SKM-1 treated with dmso at 0.1 percent for 144 hours (cell line): ENCODE measurements at regions not wholly inside any gene's neighbourhood (a gene's known extent, or its start where the extent isn't known, plus 50 kb on each side); places are given as distances from the start of the nearest gene placed in this dataset.
"Not testable (repeated sequence)": the region's sequence is repeated elsewhere in the genome, so short reads cannot be mapped to it uniquely, and the experiment has no call there.

Source experiments
- DNase-seq: peaks from one replicate; lab custom pipeline; 2025; ENCODE audit not compliant: unreplicated experiment; lab: John Stamatoyannopoulos, UW

- DNase-seq = no peak
These were observed 655.2 kb downstream of the FAM133A start for GRCh38 chrX:94329182-94329581.

GRCh38 chrX:94341730-94342129, 667.7 kb downstream of the FAM133A start:
- not testable (repeated sequence) for DNase-seq

GRCh38 chrX:94361241-94361640, 687.2 kb downstream of the FAM133A start:
- no peak for DNase-seq

GRCh38 chrX:94365736-94366135, 691.7 kb downstream of the FAM133A start:
- DNase-seq = no peak

- no peak for DNase-seq
These were observed 692.6 kb downstream of the FAM133A start for GRCh38 chrX:94366616-94367015.

- no peak for DNase-seq
These were observed 715.0 kb downstream of the FAM133A start for GRCh38 chrX:94389044-94389443.

- no peak for DNase-seq
These were observed 726.5 kb downstream of the FAM133A start for GRCh38 chrX:94400488-94400887.

- DNase-seq = no peak
These were observed 727.4 kb downstream of the FAM133A start for GRCh38 chrX:94401426-94401825.

GRCh38 chrX:94414746-94415145, 740.7 kb downstream of the FAM133A start:
- no peak for DNase-seq

GRCh38 chrX:94418065-94418464, 744.1 kb downstream of the FAM133A start:
- no peak for DNase-seq

- DNase-seq = no peak
These were observed 750.5 kb downstream of the FAM133A start for GRCh38 chrX:94424456-94424855.

GRCh38 chrX:94430091-94430490, 756.1 kb downstream of the FAM133A start:
- DNase-seq = no peak

GRCh38 chrX:94435799-94436198, 761.8 kb downstream of the FAM133A start:
- no peak for DNase-seq

- DNase-seq = no peak
These were observed 780.2 kb downstream of the FAM133A start for GRCh38 chrX:94454159-94454558.

- DNase-seq = no peak
These were observed 780.6 kb downstream of the FAM133A start for GRCh38 chrX:94454606-94455005.

- no peak for DNase-seq
These were observed 781.8 kb downstream of the FAM133A start for GRCh38 chrX:94455782-94456181.

- DNase-seq = no peak
These were observed 818.5 kb downstream of the FAM133A start for GRCh38 chrX:94492541-94492940.

GRCh38 chrX:94493405-94493804, 819.4 kb downstream of the FAM133A start:
- no peak for DNase-seq

GRCh38 chrX:94511564-94511963, 837.6 kb downstream of the FAM133A start:
- no peak for DNase-seq

GRCh38 chrX:94515009-94515408, 841.0 kb downstream of the FAM133A start:
- DNase-seq = no peak

GRCh38 chrX:94524867-94525266, 850.9 kb downstream of the FAM133A start:
- DNase-seq = no peak

GRCh38 chrX:94545722-94546121, 871.7 kb downstream of the FAM133A start:
- no peak for DNase-seq

- no peak for DNase-seq
These were observed 877.8 kb downstream of the FAM133A start for GRCh38 chrX:94551831-94552230.

- no peak for DNase-seq
These were observed 886.9 kb downstream of the FAM133A start for GRCh38 chrX:94560930-94561329.
